ENCODE measurements at regions not wholly inside any gene's neighbourhood (a gene's known extent, or its start where the extent isn't known, plus 50 kb on each side); places are given as distances from the start of the nearest gene placed in this dataset.

- WGBS, 2 experiments (ENCODE audit: extremely low coverage in 1 of 2, insufficient coverage in 1 of 2, insufficient read length in 1 of 2, insufficient replicate concordance in 2 of 2, low coverage in 1 of 2, low lambda C conversion rate in 2 of 2, missing lambda C conversion rate in 1 of 2) = 96% methylated on average over 1 of the region's 1 CpG; no CpG with 5 or more reads in 1 of the 2 experiments
These were observed 53.9 kb upstream of the NRP1 start for GRCh38 chr10:33388382-33388781.

More at GRCh38 chr10:33388382-33388781, 53.9 kb upstream of the NRP1 start:
- H3K56ac ChIP-seq (replicated peaks; ENCODE audit: insufficient read length, low read depth, low read length) = no peak overlapping the region
- H3K23ac ChIP-seq (ENCODE audit: insufficient read length) = no peak overlapping the region
- no peak overlapping the region for H2AK5ac ChIP-seq (ENCODE audit: low read depth, low read length)
- no peak overlapping the region for H2BK5ac ChIP-seq (ENCODE audit: low read depth, low read length)
- no peak for TF ChIP-seq ASH2L (IDR thresholded peaks at IDR 0.05; ENCODE audit: low read length)
- no peak for TF ChIP-seq POLR2A (IDR thresholded peaks at IDR 0.05; ENCODE audit: control extremely low read depth in 1 of 2, low read depth in 2 of 2, low read length in 2 of 2)
- ChIA-PET CTCF (ENCODE audit: partially characterized antibody) (interaction anchor here (2.3 kb wide), 1 partner anchor 17 kb away, joined by 5 read pairs; no protein-coding TSS in a partner anchor), POLR2A (ENCODE audit: partially characterized antibody) (no interaction called here)
- DNase-seq (ENCODE audit: low read depth in 1 of 2, low spot score in 2 of 2) (no peak), FAIRE-seq (no peak)
- no peaks in the 10 kb centered on the region for H3K79me2 ChIP-seq (ENCODE audit: control insufficient read depth in 1 of 2, insufficient read depth in 2 of 2, low read length in 2 of 2)
- H3K9ac ChIP-seq (replicated peaks in 1 of 4; ENCODE audit: extremely low read depth in 1 of 4, low read depth in 3 of 4, low read length in 3 of 4) = no peak overlapping the region
- H4K5ac ChIP-seq (ENCODE audit: insufficient read length, low read depth, low read length) = no peak overlapping the region
- no peak overlapping the region for H3K27ac ChIP-seq (ENCODE audit: low read depth, low read length)
- H3K4ac ChIP-seq (replicated peaks; ENCODE audit: insufficient read length, low read depth, low read length) = no peak overlapping the region
- H4K91ac ChIP-seq (replicated peaks; ENCODE audit: insufficient read length, low read length) = no peak overlapping the region
- H3K27me3 ChIP-seq (replicated peaks in 1 of 4; ENCODE audit: control insufficient read depth in 3 of 4, extremely low read depth in 1 of 4, insufficient read depth in 3 of 4, low read length in 3 of 4) = no peaks in the 10 kb centered on the region
- no peak overlapping the region for H2AFZ ChIP-seq (ENCODE audit: low read length)
- H3K14ac ChIP-seq (ENCODE audit: insufficient read length) = no peak overlapping the region
- H3K23me2 ChIP-seq (ENCODE audit: low read depth, low read length) = no peaks in the 10 kb centered on the region
- no peaks in the 10 kb centered on the region for H4K20me1 ChIP-seq (replicated peaks in 1 of 2; ENCODE audit: control insufficient read depth in 1 of 2, insufficient read depth in 2 of 2, low read length in 2 of 2)
- H2BK12ac ChIP-seq (ENCODE audit: low read depth, low read length) = no peak overlapping the region
- H3K4me3 ChIP-seq (ENCODE audit: extremely low read depth in 1 of 4, insufficient read depth in 2 of 4, low read depth in 3 of 4, low read length in 4 of 4) = no peak overlapping the region
- no peak overlapping the region for H3K18ac ChIP-seq (ENCODE audit: extremely low read depth, low read length)
- no peak overlapping the region for H2BK15ac ChIP-seq (ENCODE audit: low read length)
- H3K4me1 ChIP-seq (replicated peaks in 1 of 4; ENCODE audit: control insufficient read depth in 3 of 4, insufficient read depth in 4 of 4, low read length in 3 of 4) = peaks cover 0 to 3% (median 0%) of the 10 kb centered on the region in 4 experiments; a peak in 1 of 7 replicates
- H3K36me3 ChIP-seq (ENCODE audit: control insufficient read depth in 2 of 4, insufficient read depth in 4 of 4, low read length in 3 of 4) = no peaks in the 10 kb centered on the region
- no peak overlapping the region for H4K8ac ChIP-seq (ENCODE audit: extremely low read depth, insufficient read depth, low read length)
- H2BK120ac ChIP-seq (replicated peaks; ENCODE audit: low read depth, low read length) = no peak overlapping the region
- H2BK20ac ChIP-seq (ENCODE audit: low read length) = no peak overlapping the region
- H3K9me3 ChIP-seq (ENCODE audit: insufficient read depth in 2 of 2, low read depth in 1 of 2, low read length in 1 of 2) = no peaks in the 10 kb centered on the region
- no peaks in the 10 kb centered on the region for H3K79me1 ChIP-seq (ENCODE audit: low read depth, low read length)
- no peak overlapping the region for H3K4me2 ChIP-seq (ENCODE audit: insufficient read depth in 1 of 2, low read depth in 2 of 2, low read length in 2 of 2)

All from H1 (cell line).